Astrocyte (in vitro differentiated cells and primary cell): ENCODE measurements at regions not wholly inside any gene's neighbourhood (a gene's known extent, or its start where the extent isn't known, plus 50 kb on each side); places are given as distances from the start of the nearest gene placed in this dataset.
"Not testable (repeated sequence)": the region's sequence is repeated elsewhere in the genome, so short reads cannot be mapped to it uniquely, and the experiment has no call there.

Experiments used
- DNase-seq: peaks from one replicate; pipeline ENCODE4 v3.0.0-alpha.2; 2010; ENCODE audit warnings: low read depth
- FAIRE-seq: peaks from 2 replicates; lab custom pipeline; 2011; peaks lifted over from hg19 to GRCh38; lab: Jason Lieb, UNC
- H2AFZ ChIP-seq: 2 replicates; pipeline ENCODE4 v1.6.0; 2012; ENCODE audit warnings: low read depth, low read length, inconsistent platforms
- H3K27ac ChIP-seq: 2 replicates; pipeline ENCODE4 v1.5.1; 2011; ENCODE audit warnings: low read depth, low read length, inconsistent platforms
- H3K27me3 ChIP-seq: 2 replicates; pipeline ENCODE4 v1.6.0; 2011; ENCODE audit warnings: low read length, inconsistent platforms; ENCODE audit not compliant: insufficient read depth
- H3K36me3 ChIP-seq: 2 replicates; pipeline ENCODE4 v1.5.1; 2011; ENCODE audit warnings: low read length, inconsistent platforms; ENCODE audit not compliant: insufficient read depth
- H3K4me1 ChIP-seq: 2 replicates; pipeline ENCODE4 v1.5.1; 2011; ENCODE audit warnings: low read length, inconsistent platforms; ENCODE audit not compliant: insufficient read depth
- H3K4me2 ChIP-seq: 2 replicates; pipeline ENCODE4 v1.6.0; 2012; ENCODE audit warnings: low read length, inconsistent platforms
- H3K4me3 ChIP-seq: 2 replicates; pipeline ENCODE4 v1.5.1; 2011; ENCODE audit warnings: low read depth, mild to moderate bottlenecking, low read length, inconsistent platforms; ENCODE audit not compliant: insufficient read depth
- H3K79me2 ChIP-seq: 2 replicates; pipeline ENCODE4 v1.6.0; 2012; ENCODE audit warnings: mild to moderate bottlenecking, low read length, inconsistent platforms; ENCODE audit not compliant: insufficient read depth
- H3K9ac ChIP-seq: 2 replicates; pipeline ENCODE4 v1.6.0; 2012; ENCODE audit warnings: mild to moderate bottlenecking, low read length, inconsistent platforms
- H3K9me3 ChIP-seq: 2 replicates; pipeline ENCODE4 v1.5.1; 2012; ENCODE audit warnings: low read depth, mild to moderate bottlenecking, low read length, inconsistent platforms; ENCODE audit not compliant: insufficient read depth
- H4K20me1 ChIP-seq: 2 replicates; pipeline ENCODE4 v1.6.0; 2012; ENCODE audit warnings: low read length, inconsistent platforms; ENCODE audit not compliant: insufficient read depth
- H3K27ac Mint-ChIP-seq: one replicate; pipeline ENCODE4 v1.8.0; 2021; ENCODE audit warnings: mild to moderate bottlenecking, mixed read lengths; ENCODE audit not compliant: unreplicated experiment
- H3K27me3 Mint-ChIP-seq: one replicate; pipeline ENCODE4 v1.8.0; 2021; ENCODE audit warnings: low read depth, mixed read lengths; ENCODE audit not compliant: unreplicated experiment
- H3K36me3 Mint-ChIP-seq: one replicate; pipeline ENCODE4 v1.8.0; 2021; ENCODE audit warnings: low read depth, mixed read lengths; ENCODE audit not compliant: unreplicated experiment
- H3K4me1 Mint-ChIP-seq: one replicate; pipeline ENCODE4 v1.8.0; 2021; ENCODE audit warnings: low read depth, mixed read lengths; ENCODE audit not compliant: unreplicated experiment
- H3K4me3 Mint-ChIP-seq: one replicate; pipeline ENCODE4 v1.8.0; 2021; ENCODE audit warnings: mild to moderate bottlenecking, moderate library complexity, mixed read lengths; ENCODE audit not compliant: unreplicated experiment
- H3K9me3 Mint-ChIP-seq: one replicate; pipeline ENCODE4 v1.8.0; 2021; ENCODE audit warnings: mild to moderate bottlenecking, mixed read lengths; ENCODE audit not compliant: unreplicated experiment
- CTCF ChIP-seq: IDR thresholded peaks from 2 replicates; pipeline ENCODE4 v1.5.1; 2011; ENCODE audit warnings: low read depth, mild to moderate bottlenecking, inconsistent platforms, low read length, moderate library complexity; ENCODE audit not compliant: insufficient read depth
- EZH2 ChIP-seq: IDR thresholded peaks from 2 replicates; pipeline ENCODE4 v1.6.1; 2012; ENCODE audit warnings: mild to moderate bottlenecking, low read length, inconsistent platforms; ENCODE audit not compliant: insufficient read depth

GRCh38 chr2:226086190-226086589, 686.7 kb downstream of the NYAP2 start:
- H3K4me3 ChIP-seq = no peak overlapping the region
- no peak overlapping the region for H3K9ac ChIP-seq
- H3K27me3 ChIP-seq = no peaks in the 10 kb centered on the region
- TF ChIP-seq CTCF (no peak), EZH2 (no peak)
- no peak overlapping the region for H3K27ac Mint-ChIP-seq
- no peak overlapping the region for H3K4me3 Mint-ChIP-seq
- H3K27me3 Mint-ChIP-seq = no peaks in the 10 kb centered on the region
- H3K9me3 Mint-ChIP-seq = peaks cover 6% of the 10 kb centered on the region
- H3K4me2 ChIP-seq = no peak overlapping the region
- H3K9me3 ChIP-seq = no peaks in the 10 kb centered on the region
- no peaks in the 10 kb centered on the region for H3K4me1 ChIP-seq
- no peaks in the 10 kb centered on the region for H4K20me1 ChIP-seq
- H3K4me1 Mint-ChIP-seq = peaks cover 3% of the 10 kb centered on the region
- H3K79me2 ChIP-seq = no peaks in the 10 kb centered on the region
- no peaks in the 10 kb centered on the region for H3K36me3 Mint-ChIP-seq
- no peaks in the 10 kb centered on the region for H3K36me3 ChIP-seq
- no peak overlapping the region for H2AFZ ChIP-seq
- no peak overlapping the region for H3K27ac ChIP-seq
- DNase-seq = no peak
- FAIRE-seq = no peak

GRCh38 chr2:226085425-226085824, 685.9 kb downstream of the NYAP2 start:
- H3K4me3 Mint-ChIP-seq, H3K27me3 Mint-ChIP-seq, H3K27ac ChIP-seq, H3K4me3 ChIP-seq, H3K79me2 ChIP-seq, H3K9me3 Mint-ChIP-seq, H3K27me3 ChIP-seq, H3K27ac Mint-ChIP-seq, H3K36me3 ChIP-seq, H3K9ac ChIP-seq, H3K4me1 ChIP-seq, DNase-seq, H3K36me3 Mint-ChIP-seq, FAIRE-seq, H3K9me3 ChIP-seq, H4K20me1 ChIP-seq, H3K4me2 ChIP-seq, H2AFZ ChIP-seq: not testable (repeated sequence)
- H3K4me1 Mint-ChIP-seq = peaks cover 11% of the 10 kb centered on the region

- DNase-seq (peak; percentile 82), FAIRE-seq (peak; percentile 82)
- H3K36me3 ChIP-seq = no peaks in the 10 kb centered on the region
- H3K9me3 ChIP-seq = no peaks in the 10 kb centered on the region
- Mint-ChIP-seq H3K4me3 (no peak overlapping the region), H3K9me3 (peaks cover 6% of the 10 kb centered on the region), H3K4me1 (peaks cover 32% of the 10 kb centered on the region), H3K27me3 (no peaks in the 10 kb centered on the region), H3K36me3 (no peaks in the 10 kb centered on the region), H3K27ac (peak overlapping the region; percentile 95)
- H3K9ac ChIP-seq = peak overlapping the region; percentile 31
- H2AFZ ChIP-seq = no peak overlapping the region
- H3K27ac ChIP-seq = peak overlapping the region; percentile 74
- H3K4me2 ChIP-seq = peak overlapping the region; percentile 51
- H3K4me1 ChIP-seq = peaks cover 23% of the 10 kb centered on the region
- no peaks in the 10 kb centered on the region for H3K79me2 ChIP-seq
- no peaks in the 10 kb centered on the region for H4K20me1 ChIP-seq
- H3K27me3 ChIP-seq = no peaks in the 10 kb centered on the region
- H3K4me3 ChIP-seq = no peak overlapping the region
- TF ChIP-seq EZH2 (no peak), CTCF (no peak)
Measured at GRCh38 chr2:226080334-226080733, 680.8 kb downstream of the NYAP2 start.
